ENCODE measurements at regions not wholly inside any gene's neighbourhood (a gene's known extent, or its start where the extent isn't known, plus 50 kb on each side); places are given as distances from the start of the nearest gene placed in this dataset.

- TF ChIP-seq, protein P1, sequence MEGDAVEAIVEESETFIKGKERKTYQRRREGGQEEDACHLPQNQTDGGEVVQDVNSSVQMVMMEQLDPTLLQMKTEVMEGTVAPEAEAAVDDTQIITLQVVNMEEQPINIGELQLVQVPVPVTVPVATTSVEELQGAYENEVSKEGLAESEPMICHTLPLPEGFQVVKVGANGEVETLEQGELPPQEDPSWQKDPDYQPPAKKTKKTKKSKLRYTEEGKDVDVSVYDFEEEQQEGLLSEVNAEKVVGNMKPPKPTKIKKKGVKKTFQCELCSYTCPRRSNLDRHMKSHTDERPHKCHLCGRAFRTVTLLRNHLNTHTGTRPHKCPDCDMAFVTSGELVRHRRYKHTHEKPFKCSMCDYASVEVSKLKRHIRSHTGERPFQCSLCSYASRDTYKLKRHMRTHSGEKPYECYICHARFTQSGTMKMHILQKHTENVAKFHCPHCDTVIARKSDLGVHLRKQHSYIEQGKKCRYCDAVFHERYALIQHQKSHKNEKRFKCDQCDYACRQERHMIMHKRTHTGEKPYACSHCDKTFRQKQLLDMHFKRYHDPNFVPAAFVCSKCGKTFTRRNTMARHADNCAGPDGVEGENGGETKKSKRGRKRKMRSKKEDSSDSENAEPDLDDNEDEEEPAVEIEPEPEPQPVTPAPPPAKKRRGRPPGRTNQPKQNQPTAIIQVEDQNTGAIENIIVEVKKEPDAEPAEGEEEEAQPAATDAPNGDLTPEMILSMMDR (IDR thresholded peaks at IDR 0.05) = no peak
- TF ChIP-seq EZH2 (IDR thresholded peaks at IDR 0.05) = no peak
Observed at GRCh38 chr6:6960571-6961251, 147.1 kb upstream of the RREB1 start.

Measured in neural progenitor cell (in vitro differentiated cells).